ENCODE measurements at regions not wholly inside any gene's neighbourhood (a gene's known extent, or its start where the extent isn't known, plus 50 kb on each side); places are given as distances from the start of the nearest gene placed in this dataset.

DNA sequence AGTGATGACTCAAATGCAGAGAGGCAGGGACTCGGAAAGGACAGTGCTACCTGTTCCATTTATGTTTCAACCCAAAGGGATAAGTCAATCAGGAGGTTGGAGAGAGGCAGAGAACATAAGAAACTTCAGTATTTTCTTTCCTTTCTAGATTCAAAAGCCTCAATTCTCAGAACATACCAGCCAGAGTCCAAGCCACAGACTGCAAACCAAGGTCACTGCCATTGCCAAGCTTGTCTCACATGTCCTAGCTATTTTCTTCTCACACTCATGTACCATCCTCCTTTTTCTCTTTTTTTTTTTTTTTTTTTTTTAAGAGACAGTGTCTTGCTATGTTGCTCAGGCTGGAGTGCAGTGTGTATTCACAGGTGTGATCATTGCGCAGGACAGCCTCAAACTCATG is 111.7 kb upstream of the AKIP1 start:
- TF ChIP-seq, protein P1, sequence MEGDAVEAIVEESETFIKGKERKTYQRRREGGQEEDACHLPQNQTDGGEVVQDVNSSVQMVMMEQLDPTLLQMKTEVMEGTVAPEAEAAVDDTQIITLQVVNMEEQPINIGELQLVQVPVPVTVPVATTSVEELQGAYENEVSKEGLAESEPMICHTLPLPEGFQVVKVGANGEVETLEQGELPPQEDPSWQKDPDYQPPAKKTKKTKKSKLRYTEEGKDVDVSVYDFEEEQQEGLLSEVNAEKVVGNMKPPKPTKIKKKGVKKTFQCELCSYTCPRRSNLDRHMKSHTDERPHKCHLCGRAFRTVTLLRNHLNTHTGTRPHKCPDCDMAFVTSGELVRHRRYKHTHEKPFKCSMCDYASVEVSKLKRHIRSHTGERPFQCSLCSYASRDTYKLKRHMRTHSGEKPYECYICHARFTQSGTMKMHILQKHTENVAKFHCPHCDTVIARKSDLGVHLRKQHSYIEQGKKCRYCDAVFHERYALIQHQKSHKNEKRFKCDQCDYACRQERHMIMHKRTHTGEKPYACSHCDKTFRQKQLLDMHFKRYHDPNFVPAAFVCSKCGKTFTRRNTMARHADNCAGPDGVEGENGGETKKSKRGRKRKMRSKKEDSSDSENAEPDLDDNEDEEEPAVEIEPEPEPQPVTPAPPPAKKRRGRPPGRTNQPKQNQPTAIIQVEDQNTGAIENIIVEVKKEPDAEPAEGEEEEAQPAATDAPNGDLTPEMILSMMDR (conservative IDR thresholded peaks at IDR 0.05 in 1 of 2, IDR thresholded peaks at IDR 0.05 in 1 of 2; ENCODE audit: low read depth in 1 of 2, low read length in 2 of 2), result no peak
- no peak for TF ChIP-seq EZH2 (IDR thresholded peaks at IDR 0.05; ENCODE audit: low read length, missing control alignments)

All from fibroblast of lung (primary cell).